ENCODE measurements at regions not wholly inside any gene's neighbourhood (a gene's known extent, or its start where the extent isn't known, plus 50 kb on each side); places are given as distances from the start of the nearest gene placed in this dataset.

DNA sequence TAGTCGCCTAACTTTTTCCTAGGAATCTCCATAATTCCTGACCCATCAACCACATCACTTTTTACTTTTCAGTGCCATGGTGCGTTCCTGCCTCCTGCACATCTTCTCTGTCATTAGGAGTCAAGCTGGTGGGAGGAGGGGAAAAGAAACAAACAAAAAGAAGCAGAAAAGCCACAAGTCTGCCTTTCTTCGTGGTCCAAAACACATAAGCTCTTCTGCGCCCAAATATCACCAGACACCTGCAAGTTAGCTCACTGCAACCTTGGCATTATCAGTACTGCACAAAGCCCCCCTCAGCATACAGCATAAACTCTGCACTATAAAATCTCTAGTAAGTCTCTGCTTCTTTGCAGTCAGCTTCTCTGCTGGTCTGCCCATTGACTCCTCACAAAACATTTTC lies 295.3 kb downstream of the HS3ST3B1 start:
- TF ChIP-seq POLR2AphosphoS5 (IDR thresholded peaks at IDR 0.05) (no peak), EZH2 (IDR thresholded peaks at IDR 0.05; ENCODE audit: borderline replicate concordance, insufficient read depth, low read length, poor library complexity, severe bottlenecking) (no peak), TAF1 (IDR thresholded peaks at IDR 0.05; ENCODE audit: low read depth) (no peak), EP300 (conservative IDR thresholded peaks at IDR 0.05; ENCODE audit: poor library complexity, severe bottlenecking) (no peak), SMC3 (conservative IDR thresholded peaks at IDR 0.05; ENCODE audit: poor library complexity) (no peak)
- TF ChIP-seq, protein P1, sequence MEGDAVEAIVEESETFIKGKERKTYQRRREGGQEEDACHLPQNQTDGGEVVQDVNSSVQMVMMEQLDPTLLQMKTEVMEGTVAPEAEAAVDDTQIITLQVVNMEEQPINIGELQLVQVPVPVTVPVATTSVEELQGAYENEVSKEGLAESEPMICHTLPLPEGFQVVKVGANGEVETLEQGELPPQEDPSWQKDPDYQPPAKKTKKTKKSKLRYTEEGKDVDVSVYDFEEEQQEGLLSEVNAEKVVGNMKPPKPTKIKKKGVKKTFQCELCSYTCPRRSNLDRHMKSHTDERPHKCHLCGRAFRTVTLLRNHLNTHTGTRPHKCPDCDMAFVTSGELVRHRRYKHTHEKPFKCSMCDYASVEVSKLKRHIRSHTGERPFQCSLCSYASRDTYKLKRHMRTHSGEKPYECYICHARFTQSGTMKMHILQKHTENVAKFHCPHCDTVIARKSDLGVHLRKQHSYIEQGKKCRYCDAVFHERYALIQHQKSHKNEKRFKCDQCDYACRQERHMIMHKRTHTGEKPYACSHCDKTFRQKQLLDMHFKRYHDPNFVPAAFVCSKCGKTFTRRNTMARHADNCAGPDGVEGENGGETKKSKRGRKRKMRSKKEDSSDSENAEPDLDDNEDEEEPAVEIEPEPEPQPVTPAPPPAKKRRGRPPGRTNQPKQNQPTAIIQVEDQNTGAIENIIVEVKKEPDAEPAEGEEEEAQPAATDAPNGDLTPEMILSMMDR (IDR thresholded peaks at IDR 0.05; ENCODE audit: poor library complexity, severe bottlenecking): no peak

Data from neural cell (in vitro differentiated cells).